ENCODE measurements at regions not wholly inside any gene's neighbourhood (a gene's known extent, or its start where the extent isn't known, plus 50 kb on each side); places are given as distances from the start of the nearest gene placed in this dataset.

GRCh38 chr3:61451841-61452240, 109.5 kb upstream of the PTPRG start:
- Mint-ChIP-seq H3K9me3 (ENCODE audit: low read depth) (no peaks in the 10 kb centered on the region), H3K27me3 (ENCODE audit: low read depth) (peaks cover 38% of the 10 kb centered on the region), H3K4me3 (ENCODE audit: unreplicated experiment) (no peak overlapping the region), H3K27ac (ENCODE audit: unreplicated experiment) (no peak overlapping the region), H3K4me1 (ENCODE audit: low read depth) (peaks cover 2% of the 10 kb centered on the region), H3K36me3 (ENCODE audit: low read depth) (no peaks in the 10 kb centered on the region)
- DNase-seq (ENCODE audit: low spot score) = no peak
- TF ChIP-seq CTCF (IDR thresholded peaks at IDR 0.05) = no peak

GRCh38 chr3:61452535-61453090, 108.8 kb upstream of the PTPRG start:
- H3K27ac Mint-ChIP-seq (ENCODE audit: unreplicated experiment) = peak overlapping the region; percentile 15
- peaks cover 2% of the 10 kb centered on the region for H3K4me1 Mint-ChIP-seq (ENCODE audit: low read depth)
- peaks cover 36% of the 10 kb centered on the region for H3K27me3 Mint-ChIP-seq (ENCODE audit: low read depth)

GRCh38 chr3:61454006-61454585, 107.3 kb upstream of the PTPRG start:
- H3K4me3 Mint-ChIP-seq (ENCODE audit: unreplicated experiment) = no peak overlapping the region
- TF ChIP-seq CTCF (IDR thresholded peaks at IDR 0.05) = no peak
- H3K27me3 Mint-ChIP-seq (ENCODE audit: low read depth) = peaks cover 40% of the 10 kb centered on the region
- H3K9me3 Mint-ChIP-seq (ENCODE audit: low read depth) = no peaks in the 10 kb centered on the region
- peaks cover 2% of the 10 kb centered on the region for H3K4me1 Mint-ChIP-seq (ENCODE audit: low read depth)
- H3K27ac Mint-ChIP-seq (ENCODE audit: unreplicated experiment) = no peak overlapping the region
- H3K36me3 Mint-ChIP-seq (ENCODE audit: low read depth) = no peaks in the 10 kb centered on the region
- DNase-seq (ENCODE audit: low spot score) = no peak

More at GRCh38 chr3:61452535-61453090, 108.8 kb upstream of the PTPRG start:
- H3K9me3 Mint-ChIP-seq (ENCODE audit: low read depth) = no peaks in the 10 kb centered on the region
- no peaks in the 10 kb centered on the region for H3K36me3 Mint-ChIP-seq (ENCODE audit: low read depth)
- DNase-seq (ENCODE audit: low spot score) = no peak
- no peak overlapping the region for H3K4me3 Mint-ChIP-seq (ENCODE audit: unreplicated experiment)
- TF ChIP-seq CTCF (IDR thresholded peaks at IDR 0.05) = no peak

GRCh38 chr3:61454801-61455200, 106.6 kb upstream of the PTPRG start:
- no peak for DNase-seq (ENCODE audit: low spot score)
- no peaks in the 10 kb centered on the region for H3K36me3 Mint-ChIP-seq (ENCODE audit: low read depth)
- H3K27ac Mint-ChIP-seq (ENCODE audit: unreplicated experiment) = no peak overlapping the region
- H3K9me3 Mint-ChIP-seq (ENCODE audit: low read depth) = no peaks in the 10 kb centered on the region
- no peak overlapping the region for H3K4me3 Mint-ChIP-seq (ENCODE audit: unreplicated experiment)
- H3K4me1 Mint-ChIP-seq (ENCODE audit: low read depth) = peaks cover 2% of the 10 kb centered on the region
- TF ChIP-seq CTCF (IDR thresholded peaks at IDR 0.05) = no peak
- peaks cover 39% of the 10 kb centered on the region for H3K27me3 Mint-ChIP-seq (ENCODE audit: low read depth)

DNA sequence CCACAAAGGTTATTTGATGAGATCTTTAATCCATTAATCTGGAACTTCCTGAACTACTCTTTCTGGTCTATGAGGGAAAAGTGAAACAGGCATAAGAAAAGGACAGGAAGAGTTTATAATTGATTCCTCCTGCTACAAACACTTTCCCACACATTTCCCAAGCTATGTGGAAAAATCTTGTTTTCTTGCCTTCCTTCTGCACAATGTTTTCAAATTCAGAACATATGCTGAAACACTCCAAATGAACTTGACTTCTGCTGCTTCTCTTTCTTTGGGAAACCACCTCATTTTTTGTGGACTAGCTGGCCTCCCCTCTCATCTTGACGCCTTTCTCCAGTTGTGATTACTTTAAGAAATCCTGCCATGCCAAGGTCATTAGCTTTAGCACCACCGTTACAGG, 100.7 kb upstream of the PTPRG start:
- no peak overlapping the region for H3K4me3 Mint-ChIP-seq (ENCODE audit: unreplicated experiment)
- H3K4me1 Mint-ChIP-seq (ENCODE audit: low read depth) = peaks cover 9% of the 10 kb centered on the region
- no peak for TF ChIP-seq CTCF (IDR thresholded peaks at IDR 0.05)
- no peak for DNase-seq (ENCODE audit: low spot score)
- H3K27me3 Mint-ChIP-seq (ENCODE audit: low read depth) = peaks cover 24% of the 10 kb centered on the region
- no peaks in the 10 kb centered on the region for H3K36me3 Mint-ChIP-seq (ENCODE audit: low read depth)
- no peak overlapping the region for H3K27ac Mint-ChIP-seq (ENCODE audit: unreplicated experiment)
- peaks cover 8% of the 10 kb centered on the region for H3K9me3 Mint-ChIP-seq (ENCODE audit: low read depth)
